BJ (cell line): ENCODE measurements at regions not wholly inside any gene's neighbourhood (a gene's known extent, or its start where the extent isn't known, plus 50 kb on each side); places are given as distances from the start of the nearest gene placed in this dataset.

Source experiments
- CTCF ChIA-PET: fragments of 350-600 bp; formaldehyde crosslinking; extraction: SDS; loops from one replicate; lab custom pipeline; 2021; ENCODE audit warnings: antibody characterized with exemption, inconsistent platforms; lab: Yijun Ruan, JAX
- POLR2A ChIA-PET: fragments of 300-600 bp; sonication (Branson Sonifier 250); formaldehyde crosslinking; extraction: SDS; loops from one replicate; lab custom pipeline; 2021; ENCODE audit warnings: antibody characterized with exemption; lab: Charles Lee
- DNase-seq: peaks from one replicate; pipeline ENCODE4 v3.0.0-alpha.2; 2011; ENCODE audit warnings: low read depth
- H3K27me3 ChIP-seq: 2 replicates; pipeline ENCODE4 v1.6.0; 2011; ENCODE audit warnings: low read length; ENCODE audit not compliant: control insufficient read depth, insufficient read depth
- H3K36me3 ChIP-seq: 2 replicates; pipeline ENCODE4 v1.5.1; 2011; ENCODE audit warnings: low read length; ENCODE audit not compliant: control insufficient read depth, insufficient read depth
- H3K4me3 ChIP-seq: 2 replicates; pipeline ENCODE4 v1.5.1; 2011; ENCODE audit warnings: low read depth, mild to moderate bottlenecking, control low read depth, low read length
- TF ChIP-seq, protein P1 (sequence below): IDR thresholded peaks from 2 replicates; pipeline ENCODE4 v1.5.1; 2011; ENCODE audit warnings: low read depth, mild to moderate bottlenecking, control low read depth, inconsistent platforms, low read length, moderate library complexity; ENCODE audit not compliant: insufficient read depth

DNA sequence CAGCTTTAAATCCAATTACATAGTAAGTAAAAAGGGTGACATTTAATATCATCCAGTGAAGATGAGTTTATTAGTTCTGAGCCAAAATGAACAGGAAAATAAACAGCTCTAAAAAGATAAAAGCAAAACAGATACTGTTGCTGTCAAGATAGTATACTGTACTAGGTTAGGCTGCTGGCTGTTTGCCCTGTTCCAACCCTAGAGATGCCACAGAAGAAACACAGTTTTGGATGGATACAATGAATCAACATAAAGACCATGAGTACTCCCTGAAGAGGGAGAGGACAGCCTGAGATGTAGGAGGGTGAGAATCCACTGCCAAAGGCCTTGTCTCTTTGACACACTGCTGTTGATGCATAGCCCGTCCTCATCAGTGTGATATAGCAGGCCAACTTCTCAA is 1302.7 kb downstream of the EFNA5 start:
- Histone ChIP-seq H3K27me3 (no peaks in the 10 kb centered on the region), H3K36me3 (no peaks in the 10 kb centered on the region), H3K4me3 (no peak overlapping the region)
- DNase-seq = no peak
- TF ChIP-seq, protein P1, sequence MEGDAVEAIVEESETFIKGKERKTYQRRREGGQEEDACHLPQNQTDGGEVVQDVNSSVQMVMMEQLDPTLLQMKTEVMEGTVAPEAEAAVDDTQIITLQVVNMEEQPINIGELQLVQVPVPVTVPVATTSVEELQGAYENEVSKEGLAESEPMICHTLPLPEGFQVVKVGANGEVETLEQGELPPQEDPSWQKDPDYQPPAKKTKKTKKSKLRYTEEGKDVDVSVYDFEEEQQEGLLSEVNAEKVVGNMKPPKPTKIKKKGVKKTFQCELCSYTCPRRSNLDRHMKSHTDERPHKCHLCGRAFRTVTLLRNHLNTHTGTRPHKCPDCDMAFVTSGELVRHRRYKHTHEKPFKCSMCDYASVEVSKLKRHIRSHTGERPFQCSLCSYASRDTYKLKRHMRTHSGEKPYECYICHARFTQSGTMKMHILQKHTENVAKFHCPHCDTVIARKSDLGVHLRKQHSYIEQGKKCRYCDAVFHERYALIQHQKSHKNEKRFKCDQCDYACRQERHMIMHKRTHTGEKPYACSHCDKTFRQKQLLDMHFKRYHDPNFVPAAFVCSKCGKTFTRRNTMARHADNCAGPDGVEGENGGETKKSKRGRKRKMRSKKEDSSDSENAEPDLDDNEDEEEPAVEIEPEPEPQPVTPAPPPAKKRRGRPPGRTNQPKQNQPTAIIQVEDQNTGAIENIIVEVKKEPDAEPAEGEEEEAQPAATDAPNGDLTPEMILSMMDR = no peak
- POLR2A ChIA-PET = no interaction called here
- CTCF ChIA-PET = interaction anchor here (0.7 kb wide), 1 partner anchor 8 kb away, joined by 3 read pairs; no protein-coding TSS in a partner anchor

DNA sequence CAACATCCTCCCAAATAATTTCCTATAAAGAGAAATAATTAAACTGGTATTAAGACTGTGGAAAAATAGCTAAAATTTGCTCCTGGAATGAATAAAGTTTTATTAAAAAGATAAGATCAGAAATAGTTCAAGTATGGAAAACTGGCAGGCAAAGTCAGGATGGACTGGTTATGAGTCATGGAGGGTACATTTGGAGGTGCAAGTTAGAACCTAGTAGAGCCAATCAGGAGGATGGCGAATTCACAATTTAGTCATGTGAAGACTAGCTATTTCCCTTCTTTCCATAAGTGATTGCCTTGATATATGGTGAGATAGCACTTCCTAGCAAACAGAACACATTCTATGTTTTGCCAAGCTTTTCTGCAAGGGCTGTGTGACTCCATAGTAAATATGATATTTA is 1303.5 kb downstream of the EFNA5 start:
- POLR2A ChIA-PET = no interaction called here
- TF ChIP-seq, protein P1 = no peak

DNA sequence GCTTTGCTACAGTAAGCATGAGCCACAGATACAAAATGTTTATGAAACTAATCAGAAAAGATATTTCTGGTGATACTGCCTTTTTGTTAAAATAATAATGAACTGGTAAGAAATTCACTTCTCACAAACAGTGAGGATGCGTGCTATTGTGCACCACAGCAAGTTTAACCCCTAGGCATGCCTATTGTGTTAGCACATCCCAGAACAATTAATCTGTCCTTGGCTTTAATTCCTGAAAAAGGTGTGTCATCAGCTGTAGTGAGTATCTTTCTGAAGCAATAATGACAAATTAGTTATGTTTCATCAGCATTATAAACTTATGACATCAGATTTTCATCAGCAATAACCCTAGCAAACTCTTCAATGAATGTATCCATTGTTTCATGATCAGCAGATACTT is 1307.2 kb downstream of the EFNA5 start:
- ChIA-PET POLR2A (no interaction called here), CTCF (no interaction called here)
- no peak overlapping the region for H3K4me3 ChIP-seq
- H3K36me3 ChIP-seq = no peaks in the 10 kb centered on the region
- TF ChIP-seq, protein P1 = no peak
- H3K27me3 ChIP-seq = no peaks in the 10 kb centered on the region
- DNase-seq = no peak

More for the DNA sequence above, 1303.5 kb downstream of the EFNA5 start:
- no peak for DNase-seq
- H3K27me3 ChIP-seq = no peaks in the 10 kb centered on the region
- no peaks in the 10 kb centered on the region for H3K36me3 ChIP-seq
- CTCF ChIA-PET = interaction anchor here (0.7 to 1.0 kb wide), 2 partner anchors 9 to 10 kb away, joined by 3 read pairs; no protein-coding TSS in a partner anchor
- no peak overlapping the region for H3K4me3 ChIP-seq

- Histone ChIP-seq H3K27me3 (no peaks in the 10 kb centered on the region), H3K4me3 (no peak overlapping the region), H3K36me3 (no peaks in the 10 kb centered on the region)
- DNase-seq = no peak
- TF ChIP-seq, protein P1 = no peak
- CTCF ChIA-PET = no interaction called here
- POLR2A ChIA-PET = no interaction called here
These were observed 1308.8 kb downstream of the EFNA5 start for GRCh38 chr5:106361905-106362304.

DNA sequence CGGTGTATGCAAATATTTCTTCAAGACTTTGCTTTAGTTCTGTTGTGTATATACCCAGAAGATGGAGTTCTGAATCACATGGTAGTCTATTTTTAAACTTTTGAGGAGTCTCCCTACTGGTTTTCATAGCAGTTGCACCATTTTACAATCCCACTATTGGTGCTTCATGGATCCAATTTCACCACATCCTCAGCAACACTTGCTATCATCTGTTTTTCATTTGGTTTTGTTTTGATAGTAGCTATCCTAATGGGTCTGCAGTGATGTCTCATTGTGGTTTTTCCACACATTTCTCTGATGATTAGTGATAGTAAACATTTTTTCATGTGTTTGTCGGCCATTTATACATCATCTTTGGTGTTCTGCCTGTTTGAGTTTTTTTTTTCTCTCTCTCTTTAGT is 1339.3 kb downstream of the EFNA5 start:
- no peak overlapping the region for H3K4me3 ChIP-seq
- no peaks in the 10 kb centered on the region for H3K36me3 ChIP-seq
- no peaks in the 10 kb centered on the region; the same call in none of the 2 replicates for H3K27me3 ChIP-seq
- CTCF ChIA-PET = interaction anchor here (0.6 kb wide), 1 partner anchor 62 kb away, joined by 3 read pairs; no protein-coding TSS in a partner anchor
- POLR2A ChIA-PET = no interaction called here
- DNase-seq = peak; percentile 98
- TF ChIP-seq, protein P1 = no peak
